H1 (cell line): ENCODE measurements at regions not wholly inside any gene's neighbourhood (a gene's known extent, or its start where the extent isn't known, plus 50 kb on each side); places are given as distances from the start of the nearest gene placed in this dataset.

Experiments
- CREB1 ChIP-seq: IDR thresholded peaks from 2 replicates; pipeline ENCODE4 v1.6.1; 2012; ENCODE audit warnings: inconsistent platforms
- CTBP2 ChIP-seq: IDR thresholded peaks from 2 replicates; pipeline ENCODE4 v1.7.0; 2011; ENCODE audit warnings: borderline replicate concordance, mild to moderate bottlenecking, moderate library complexity, mixed read lengths, low read length; ENCODE audit not compliant: insufficient read depth, insufficient read length
- RXRA ChIP-seq: IDR thresholded peaks from 2 replicates; pipeline ENCODE4 v1.6.1; 2011; ENCODE audit warnings: low read depth, mild to moderate bottlenecking, low read length, moderate library complexity; ENCODE audit not compliant: insufficient read depth
- SP1 ChIP-seq: IDR thresholded peaks from 2 replicates; pipeline ENCODE4 v1.6.1; 2011; ENCODE audit warnings: low read depth, low read length
- TEAD4 ChIP-seq: IDR thresholded peaks from 2 replicates; pipeline ENCODE4 v1.6.1; 2012; ENCODE audit warnings: low read depth, low read length, inconsistent platforms, mixed read lengths
- TF ChIP-seq, protein P1 (sequence below): fragments of 300-600 bp; sonication (generic); IDR thresholded peaks from 2 replicates; pipeline ENCODE4 v1.7.1; 2012; ENCODE audit warnings: low read length, moderate library complexity, mild to moderate bottlenecking, inconsistent platforms; ENCODE audit not compliant: insufficient replicate concordance

DNA sequence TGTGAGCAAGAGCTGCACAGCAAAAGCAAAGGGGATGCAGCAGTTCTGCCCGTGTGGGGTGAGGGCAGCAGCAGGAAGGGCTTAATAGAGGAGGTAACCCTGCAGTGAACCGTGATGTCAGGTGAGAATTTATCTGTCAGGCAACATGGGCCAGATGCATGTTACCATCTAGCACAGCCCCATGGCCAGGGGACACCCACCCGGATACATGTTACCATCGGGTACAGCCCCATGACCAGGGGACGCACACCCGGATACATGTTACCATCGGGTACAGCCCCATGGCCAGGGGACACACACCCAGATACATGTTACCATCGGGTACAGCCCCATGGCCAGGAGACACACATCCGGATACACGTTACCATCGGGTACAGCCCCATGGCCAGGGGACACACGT lies 99.4 kb downstream of the RBFOX3 start (continued):
- TF ChIP-seq, protein P1, sequence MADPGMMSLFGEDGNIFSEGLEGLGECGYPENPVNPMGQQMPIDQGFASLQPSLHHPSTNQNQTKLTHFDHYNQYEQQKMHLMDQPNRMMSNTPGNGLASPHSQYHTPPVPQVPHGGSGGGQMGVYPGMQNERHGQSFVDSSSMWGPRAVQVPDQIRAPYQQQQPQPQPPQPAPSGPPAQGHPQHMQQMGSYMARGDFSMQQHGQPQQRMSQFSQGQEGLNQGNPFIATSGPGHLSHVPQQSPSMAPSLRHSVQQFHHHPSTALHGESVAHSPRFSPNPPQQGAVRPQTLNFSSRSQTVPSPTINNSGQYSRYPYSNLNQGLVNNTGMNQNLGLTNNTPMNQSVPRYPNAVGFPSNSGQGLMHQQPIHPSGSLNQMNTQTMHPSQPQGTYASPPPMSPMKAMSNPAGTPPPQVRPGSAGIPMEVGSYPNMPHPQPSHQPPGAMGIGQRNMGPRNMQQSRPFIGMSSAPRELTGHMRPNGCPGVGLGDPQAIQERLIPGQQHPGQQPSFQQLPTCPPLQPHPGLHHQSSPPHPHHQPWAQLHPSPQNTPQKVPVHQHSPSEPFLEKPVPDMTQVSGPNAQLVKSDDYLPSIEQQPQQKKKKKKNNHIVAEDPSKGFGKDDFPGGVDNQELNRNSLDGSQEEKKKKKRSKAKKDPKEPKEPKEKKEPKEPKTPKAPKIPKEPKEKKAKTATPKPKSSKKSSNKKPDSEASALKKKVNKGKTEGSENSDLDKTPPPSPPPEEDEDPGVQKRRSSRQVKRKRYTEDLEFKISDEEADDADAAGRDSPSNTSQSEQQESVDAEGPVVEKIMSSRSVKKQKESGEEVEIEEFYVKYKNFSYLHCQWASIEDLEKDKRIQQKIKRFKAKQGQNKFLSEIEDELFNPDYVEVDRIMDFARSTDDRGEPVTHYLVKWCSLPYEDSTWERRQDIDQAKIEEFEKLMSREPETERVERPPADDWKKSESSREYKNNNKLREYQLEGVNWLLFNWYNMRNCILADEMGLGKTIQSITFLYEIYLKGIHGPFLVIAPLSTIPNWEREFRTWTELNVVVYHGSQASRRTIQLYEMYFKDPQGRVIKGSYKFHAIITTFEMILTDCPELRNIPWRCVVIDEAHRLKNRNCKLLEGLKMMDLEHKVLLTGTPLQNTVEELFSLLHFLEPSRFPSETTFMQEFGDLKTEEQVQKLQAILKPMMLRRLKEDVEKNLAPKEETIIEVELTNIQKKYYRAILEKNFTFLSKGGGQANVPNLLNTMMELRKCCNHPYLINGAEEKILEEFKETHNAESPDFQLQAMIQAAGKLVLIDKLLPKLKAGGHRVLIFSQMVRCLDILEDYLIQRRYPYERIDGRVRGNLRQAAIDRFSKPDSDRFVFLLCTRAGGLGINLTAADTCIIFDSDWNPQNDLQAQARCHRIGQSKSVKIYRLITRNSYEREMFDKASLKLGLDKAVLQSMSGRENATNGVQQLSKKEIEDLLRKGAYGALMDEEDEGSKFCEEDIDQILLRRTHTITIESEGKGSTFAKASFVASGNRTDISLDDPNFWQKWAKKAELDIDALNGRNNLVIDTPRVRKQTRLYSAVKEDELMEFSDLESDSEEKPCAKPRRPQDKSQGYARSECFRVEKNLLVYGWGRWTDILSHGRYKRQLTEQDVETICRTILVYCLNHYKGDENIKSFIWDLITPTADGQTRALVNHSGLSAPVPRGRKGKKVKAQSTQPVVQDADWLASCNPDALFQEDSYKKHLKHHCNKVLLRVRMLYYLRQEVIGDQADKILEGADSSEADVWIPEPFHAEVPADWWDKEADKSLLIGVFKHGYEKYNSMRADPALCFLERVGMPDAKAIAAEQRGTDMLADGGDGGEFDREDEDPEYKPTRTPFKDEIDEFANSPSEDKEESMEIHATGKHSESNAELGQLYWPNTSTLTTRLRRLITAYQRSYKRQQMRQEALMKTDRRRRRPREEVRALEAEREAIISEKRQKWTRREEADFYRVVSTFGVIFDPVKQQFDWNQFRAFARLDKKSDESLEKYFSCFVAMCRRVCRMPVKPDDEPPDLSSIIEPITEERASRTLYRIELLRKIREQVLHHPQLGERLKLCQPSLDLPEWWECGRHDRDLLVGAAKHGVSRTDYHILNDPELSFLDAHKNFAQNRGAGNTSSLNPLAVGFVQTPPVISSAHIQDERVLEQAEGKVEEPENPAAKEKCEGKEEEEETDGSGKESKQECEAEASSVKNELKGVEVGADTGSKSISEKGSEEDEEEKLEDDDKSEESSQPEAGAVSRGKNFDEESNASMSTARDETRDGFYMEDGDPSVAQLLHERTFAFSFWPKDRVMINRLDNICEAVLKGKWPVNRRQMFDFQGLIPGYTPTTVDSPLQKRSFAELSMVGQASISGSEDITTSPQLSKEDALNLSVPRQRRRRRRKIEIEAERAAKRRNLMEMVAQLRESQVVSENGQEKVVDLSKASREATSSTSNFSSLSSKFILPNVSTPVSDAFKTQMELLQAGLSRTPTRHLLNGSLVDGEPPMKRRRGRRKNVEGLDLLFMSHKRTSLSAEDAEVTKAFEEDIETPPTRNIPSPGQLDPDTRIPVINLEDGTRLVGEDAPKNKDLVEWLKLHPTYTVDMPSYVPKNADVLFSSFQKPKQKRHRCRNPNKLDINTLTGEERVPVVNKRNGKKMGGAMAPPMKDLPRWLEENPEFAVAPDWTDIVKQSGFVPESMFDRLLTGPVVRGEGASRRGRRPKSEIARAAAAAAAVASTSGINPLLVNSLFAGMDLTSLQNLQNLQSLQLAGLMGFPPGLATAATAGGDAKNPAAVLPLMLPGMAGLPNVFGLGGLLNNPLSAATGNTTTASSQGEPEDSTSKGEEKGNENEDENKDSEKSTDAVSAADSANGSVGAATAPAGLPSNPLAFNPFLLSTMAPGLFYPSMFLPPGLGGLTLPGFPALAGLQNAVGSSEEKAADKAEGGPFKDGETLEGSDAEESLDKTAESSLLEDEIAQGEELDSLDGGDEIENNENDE: no peak
- TF ChIP-seq RXRA (no peak), SP1 (no peak), CREB1 (no peak), TEAD4 (no peak), CTBP2 (no peak)
